Progenitor cell of endocrine pancreas (in vitro differentiated cells): ENCODE measurements at regions not wholly inside any gene's neighbourhood (a gene's known extent, or its start where the extent isn't known, plus 50 kb on each side); places are given as distances from the start of the nearest gene placed in this dataset.

ENCODE experiments used
- DNase-seq: peaks from one replicate; pipeline ENCODE4 v3.0.0; 2021; ENCODE audit warnings: low spot score; ENCODE audit not compliant: unreplicated experiment
- H3K27ac Mint-ChIP-seq: 2 replicates; pipeline ENCODE4 v1.8.0; 2021; ENCODE audit warnings: mild to moderate bottlenecking, moderate library complexity, mixed read lengths
- H3K27me3 Mint-ChIP-seq: 2 replicates; pipeline ENCODE4 v1.8.0; 2021; ENCODE audit warnings: mixed read lengths
- H3K36me3 Mint-ChIP-seq: 2 replicates; pipeline ENCODE4 v1.8.0; 2022; ENCODE audit warnings: mixed read lengths; ENCODE audit not compliant: insufficient read depth
- H3K4me1 Mint-ChIP-seq: 2 replicates; pipeline ENCODE4 v1.8.0; 2021; ENCODE audit warnings: low read depth, mixed read lengths
- H3K4me3 Mint-ChIP-seq: 2 replicates; pipeline ENCODE4 v1.8.0; 2021; ENCODE audit warnings: low read depth, mild to moderate bottlenecking, moderate library complexity, mixed read lengths
- H3K9me3 Mint-ChIP-seq: 2 replicates; pipeline ENCODE4 v1.8.0; 2021; ENCODE audit warnings: low read depth, mixed read lengths
- CTCF ChIP-seq: fragments of 200-600 bp; sonication (generic); IDR thresholded peaks from one replicate; pipeline ENCODE4 v1.5.0; 2021; ENCODE audit warnings: antibody characterized with exemption, mild to moderate bottlenecking; ENCODE audit not compliant: unreplicated experiment

GRCh38 chr9:17859228-17859627 lies 280.4 kb downstream of the SH3GL2 start:
- no peaks in the 10 kb centered on the region for H3K4me1 Mint-ChIP-seq
- H3K27me3 Mint-ChIP-seq = no peaks in the 10 kb centered on the region
- DNase-seq = no peak
- H3K4me3 Mint-ChIP-seq = no peak overlapping the region
- TF ChIP-seq CTCF = no peak
- no peaks in the 10 kb centered on the region for H3K36me3 Mint-ChIP-seq
- H3K27ac Mint-ChIP-seq = no peak overlapping the region
- no peaks in the 10 kb centered on the region for H3K9me3 Mint-ChIP-seq

GRCh38 chr9:17859987-17860386 lies 281.1 kb downstream of the SH3GL2 start:
- Mint-ChIP-seq H3K9me3 (no peaks in the 10 kb centered on the region), H3K36me3 (no peaks in the 10 kb centered on the region), H3K4me3 (no peak overlapping the region), H3K27me3 (no peaks in the 10 kb centered on the region), H3K4me1 (no peaks in the 10 kb centered on the region), H3K27ac (no peak overlapping the region)
- no peak for TF ChIP-seq CTCF
- no peak for DNase-seq

GRCh38 chr9:17862101-17862500 lies 283.2 kb downstream of the SH3GL2 start:
- no peaks in the 10 kb centered on the region for H3K36me3 Mint-ChIP-seq
- H3K4me1 Mint-ChIP-seq = no peaks in the 10 kb centered on the region
- no peaks in the 10 kb centered on the region for H3K9me3 Mint-ChIP-seq
- H3K27me3 Mint-ChIP-seq = no peaks in the 10 kb centered on the region
- no peak overlapping the region for H3K27ac Mint-ChIP-seq
- no peak for DNase-seq
- H3K4me3 Mint-ChIP-seq = no peak overlapping the region
- TF ChIP-seq CTCF = no peak

GRCh38 chr9:17862629-17863028 lies 283.8 kb downstream of the SH3GL2 start:
- H3K27ac Mint-ChIP-seq = no peak overlapping the region

GRCh38 chr9:17863213-17863883 lies 284.5 kb downstream of the SH3GL2 start:
- Mint-ChIP-seq H3K27ac (no peak overlapping the region), H3K9me3 (no peaks in the 10 kb centered on the region), H3K4me1 (no peaks in the 10 kb centered on the region), H3K4me3 (no peak overlapping the region), H3K36me3 (no peaks in the 10 kb centered on the region), H3K27me3 (no peaks in the 10 kb centered on the region)
- TF ChIP-seq CTCF = no peak
- DNase-seq = no peak

More at GRCh38 chr9:17862629-17863028, 283.8 kb downstream of the SH3GL2 start:
- no peak for TF ChIP-seq CTCF
- no peak for DNase-seq
- H3K4me3 Mint-ChIP-seq = no peak overlapping the region
- no peaks in the 10 kb centered on the region for H3K36me3 Mint-ChIP-seq
- no peaks in the 10 kb centered on the region for H3K9me3 Mint-ChIP-seq
- H3K27me3 Mint-ChIP-seq = no peaks in the 10 kb centered on the region
- no peaks in the 10 kb centered on the region for H3K4me1 Mint-ChIP-seq
